Colonic mucosa (tissue), 4 donors: ENCODE measurements at regions not wholly inside any gene's neighbourhood (a gene's known extent, or its start where the extent isn't known, plus 50 kb on each side); places are given as distances from the start of the nearest gene placed in this dataset.

Experiments
- DNase-seq: peaks from one replicate; pipeline ENCODE4 v3.0.0-alpha.2; 2020
- H3K27ac ChIP-seq: fragments of 200-600 bp; one replicate; pipeline ENCODE4 v1.8.0; 2021
- H3K27me3 ChIP-seq: fragments of 200-600 bp; one replicate; pipeline ENCODE4 v1.8.0; 2021
- H3K36me3 ChIP-seq: fragments of 200-600 bp; one replicate; pipeline ENCODE4 v1.8.0; 2021
- H3K4me1 ChIP-seq: fragments of 200-600 bp; one replicate; pipeline ENCODE4 v1.8.0; 2021; ENCODE audit warnings: mild to moderate bottlenecking
- H3K4me3 ChIP-seq: fragments of 200-600 bp; one replicate; pipeline ENCODE4 v1.8.0; 2021
- H3K9ac ChIP-seq, 2 donors: one replicate each; pipeline ENCODE4 v1.7.0; 2013; ENCODE audit warnings: control low read depth in 2 of 2, low read depth in 2 of 2, low read length in 2 of 2
- H3K9me3 ChIP-seq: fragments of 200-600 bp; one replicate; pipeline ENCODE4 v1.8.0; 2021
- intact Hi-C: fragments of 100-400 bp; cut with DNase I; formaldehyde crosslinking; loops from one replicate; pipeline ENCODE4 v1.14.1; 2022
- TF ChIP-seq, protein P1 (sequence below): fragments of 200-600 bp; IDR thresholded peaks from one replicate; pipeline ENCODE4 v1.8.0; 2022; ENCODE audit warnings: antibody characterized with exemption, mild to moderate bottlenecking
- donor health status: healthy.
- donor health status: DM: no; HTN: no; CAD: no.
- donor health status: DM: no; HTN: no; CAD: no.

DNA sequence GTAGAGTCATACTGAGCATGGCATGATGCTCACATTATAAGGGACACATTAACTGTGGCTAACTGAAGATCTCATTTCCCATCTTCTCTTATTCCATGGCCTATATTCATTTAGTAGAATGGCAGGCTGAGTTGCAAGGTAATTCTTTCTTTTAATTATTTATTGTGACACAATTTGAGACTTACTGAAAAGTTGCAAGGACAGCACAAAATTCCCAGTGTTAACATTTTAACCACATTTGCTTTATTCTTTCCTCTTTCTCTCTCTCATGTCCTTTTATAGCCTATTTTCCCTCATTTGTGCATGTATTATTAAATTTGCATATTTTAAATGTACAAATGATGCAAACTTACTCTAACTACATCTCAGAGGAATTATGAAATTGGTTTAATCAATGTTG is 366.1 kb upstream of the RPS23 start:
- no peak overlapping the region for H3K4me3 ChIP-seq
- TF ChIP-seq, protein P1, sequence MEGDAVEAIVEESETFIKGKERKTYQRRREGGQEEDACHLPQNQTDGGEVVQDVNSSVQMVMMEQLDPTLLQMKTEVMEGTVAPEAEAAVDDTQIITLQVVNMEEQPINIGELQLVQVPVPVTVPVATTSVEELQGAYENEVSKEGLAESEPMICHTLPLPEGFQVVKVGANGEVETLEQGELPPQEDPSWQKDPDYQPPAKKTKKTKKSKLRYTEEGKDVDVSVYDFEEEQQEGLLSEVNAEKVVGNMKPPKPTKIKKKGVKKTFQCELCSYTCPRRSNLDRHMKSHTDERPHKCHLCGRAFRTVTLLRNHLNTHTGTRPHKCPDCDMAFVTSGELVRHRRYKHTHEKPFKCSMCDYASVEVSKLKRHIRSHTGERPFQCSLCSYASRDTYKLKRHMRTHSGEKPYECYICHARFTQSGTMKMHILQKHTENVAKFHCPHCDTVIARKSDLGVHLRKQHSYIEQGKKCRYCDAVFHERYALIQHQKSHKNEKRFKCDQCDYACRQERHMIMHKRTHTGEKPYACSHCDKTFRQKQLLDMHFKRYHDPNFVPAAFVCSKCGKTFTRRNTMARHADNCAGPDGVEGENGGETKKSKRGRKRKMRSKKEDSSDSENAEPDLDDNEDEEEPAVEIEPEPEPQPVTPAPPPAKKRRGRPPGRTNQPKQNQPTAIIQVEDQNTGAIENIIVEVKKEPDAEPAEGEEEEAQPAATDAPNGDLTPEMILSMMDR, result no peak
- H3K4me1 ChIP-seq, result peaks cover 4% of the 10 kb centered on the region
- no peaks in the 10 kb centered on the region for H3K36me3 ChIP-seq
- H3K27ac ChIP-seq, result no peak overlapping the region
- DNase-seq, result no peak
- intact Hi-C loops, result loop anchor here (5.0 to 10.0 kb wide), 2 partner anchors 148 to 289 kb away; no protein-coding TSS in a partner anchor
- no peaks in the 10 kb centered on the region for H3K27me3 ChIP-seq
- no peak overlapping the region for H3K9ac ChIP-seq
- no peaks in the 10 kb centered on the region for H3K9me3 ChIP-seq

DNA sequence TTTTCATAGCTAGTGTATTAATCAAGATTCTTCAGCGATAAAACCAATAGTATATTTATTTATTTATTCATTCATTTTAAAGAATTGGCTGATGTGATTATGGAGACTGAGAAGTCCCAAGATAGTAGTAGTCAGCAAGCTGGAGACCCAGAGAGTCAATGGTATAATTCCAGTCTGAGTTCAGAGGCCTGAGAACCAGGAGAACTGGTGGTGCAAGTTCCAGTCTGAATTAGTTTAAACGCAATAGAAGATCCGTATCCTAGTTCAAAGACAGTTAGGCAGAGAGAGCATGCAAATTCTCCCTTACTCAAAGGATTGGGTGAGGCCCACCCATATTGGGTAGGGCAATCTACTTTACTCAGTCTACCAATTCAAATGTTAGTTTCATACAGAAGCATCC is 364.2 kb upstream of the RPS23 start:
- H3K36me3 ChIP-seq, result no peaks in the 10 kb centered on the region
- no peak overlapping the region for H3K4me3 ChIP-seq
- TF ChIP-seq, protein P1, result no peak
- no peaks in the 10 kb centered on the region for H3K9me3 ChIP-seq
- no peaks in the 10 kb centered on the region for H3K27me3 ChIP-seq
- no peak overlapping the region for H3K9ac ChIP-seq
- H3K27ac ChIP-seq, result no peak overlapping the region
- H3K4me1 ChIP-seq, result peaks cover 4% of the 10 kb centered on the region
- DNase-seq, result no peak
- intact Hi-C loops, result loop anchor here (5.0 to 10.0 kb wide), 2 partner anchors 150 to 288 kb away; no protein-coding TSS in a partner anchor

DNA sequence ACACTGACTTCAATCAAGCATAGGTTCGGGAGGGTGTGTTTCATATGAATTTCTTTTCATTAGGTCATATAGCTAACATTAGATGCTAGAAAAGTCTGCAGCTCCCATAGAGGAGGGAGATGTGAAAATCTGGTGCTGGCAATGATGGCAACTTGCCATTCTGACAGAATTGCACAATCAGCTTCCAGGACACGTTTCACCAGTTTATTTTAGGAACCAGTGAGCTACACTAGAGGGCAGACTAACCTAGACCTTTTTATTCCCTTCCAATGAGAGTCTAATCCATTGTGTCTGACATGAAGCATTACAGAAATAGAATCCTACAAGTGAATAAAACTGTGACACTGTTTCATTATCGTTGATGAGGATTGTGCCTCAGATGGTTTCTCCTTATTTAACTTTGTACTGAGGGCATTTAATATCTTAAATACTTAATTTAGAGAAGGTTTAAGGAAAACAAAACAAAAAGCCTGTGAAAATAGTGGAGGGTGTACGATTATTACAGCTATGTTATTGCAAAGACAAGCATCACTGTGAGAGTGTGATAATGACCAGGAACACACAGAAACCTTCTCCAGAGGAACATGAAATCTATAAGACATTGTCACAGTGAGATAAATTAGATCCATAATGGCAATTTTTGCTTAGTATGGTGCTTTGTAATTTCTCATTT is 363.3 kb upstream of the RPS23 start:
- H3K4me1 ChIP-seq, result peaks cover 4% of the 10 kb centered on the region
- no peaks in the 10 kb centered on the region for H3K27me3 ChIP-seq
- no peaks in the 10 kb centered on the region for H3K9me3 ChIP-seq
- no peak overlapping the region for H3K4me3 ChIP-seq
- peak; percentile 84 for DNase-seq
- H3K36me3 ChIP-seq, result no peaks in the 10 kb centered on the region
- H3K9ac ChIP-seq, result peak overlapping the region in 1 of 2 donors; percentile 21
- TF ChIP-seq, protein P1, result peak; percentile 60
- intact Hi-C loops, result loop anchor here (5.0 to 10.0 kb wide), 2 partner anchors 151 to 287 kb away; no protein-coding TSS in a partner anchor
- H3K27ac ChIP-seq, result no peak overlapping the region

DNA sequence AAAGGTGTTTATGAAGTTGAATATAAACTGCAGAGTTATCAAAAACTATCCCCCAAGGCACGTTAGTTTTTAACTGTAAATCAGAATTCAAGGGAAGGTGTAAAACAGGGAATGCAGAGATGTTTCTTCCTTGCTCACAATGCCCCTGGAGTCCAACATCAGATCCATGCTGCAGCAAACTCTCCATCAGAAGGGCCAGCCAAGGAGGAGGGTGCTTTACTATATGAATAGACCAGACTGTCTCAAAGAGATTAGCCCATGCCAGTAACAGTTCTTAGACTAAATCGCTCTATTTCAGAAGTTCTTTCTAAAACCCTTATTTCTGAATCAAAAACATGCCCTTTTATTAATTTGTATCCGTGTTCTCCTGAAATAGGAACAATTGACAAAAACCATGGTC is 362.8 kb upstream of the RPS23 start:
- Histone ChIP-seq H3K36me3 (no peaks in the 10 kb centered on the region), H3K4me1 (peaks cover 4% of the 10 kb centered on the region), H3K27ac (no peak overlapping the region), H3K9me3 (no peaks in the 10 kb centered on the region), H3K27me3 (no peaks in the 10 kb centered on the region), H3K4me3 (no peak overlapping the region), H3K9ac (peak overlapping the region in 1 of 2 donors; percentile 21)
- DNase-seq, result no peak
- intact Hi-C loops, result loop anchor here (5.0 to 10.0 kb wide), 2 partner anchors 151 to 286 kb away; no protein-coding TSS in a partner anchor
- TF ChIP-seq, protein P1, result no peak

DNA sequence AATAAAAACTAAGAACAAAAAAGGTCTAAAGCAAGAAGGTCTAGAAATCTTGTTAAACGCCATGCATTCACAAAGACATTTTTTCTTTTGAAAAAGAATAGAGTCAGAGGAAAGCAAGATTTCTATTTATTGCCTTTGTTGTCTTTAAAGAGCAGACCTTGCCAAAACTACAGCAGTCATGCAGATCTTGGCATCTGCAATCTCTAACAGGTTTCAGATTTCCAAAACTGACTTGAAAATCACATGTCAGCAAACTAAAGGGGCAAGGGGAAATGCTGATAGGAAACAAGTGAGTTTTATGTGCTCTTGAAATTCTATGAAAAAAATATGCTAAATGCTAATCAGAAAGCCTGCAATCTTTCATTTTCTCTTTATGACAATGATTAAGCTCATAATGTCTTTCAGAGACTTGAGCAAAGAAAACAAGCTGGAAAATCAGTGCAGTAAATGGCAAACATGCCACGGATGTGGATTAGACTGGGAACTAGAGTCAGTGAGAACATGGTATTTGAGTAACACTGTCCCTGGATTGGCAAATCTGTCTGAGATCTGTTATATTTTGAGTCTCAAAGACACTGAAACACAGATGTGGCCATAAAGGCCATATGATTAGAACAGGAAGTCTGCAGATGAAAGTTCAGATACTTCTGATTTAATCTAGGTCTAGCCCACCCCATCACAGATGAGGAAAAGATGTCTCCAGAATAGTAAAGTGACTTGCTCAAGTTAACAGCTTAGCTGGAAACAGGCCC is 361.4 kb upstream of the RPS23 start:
- no peaks in the 10 kb centered on the region for H3K27me3 ChIP-seq
- H3K27ac ChIP-seq, result no peak overlapping the region
- intact Hi-C loops, result loop anchor here (5.0 to 10.0 kb wide), 2 partner anchors 153 to 285 kb away; no protein-coding TSS in a partner anchor
- H3K9ac ChIP-seq, result no peak overlapping the region
- DNase-seq, result no peak
- TF ChIP-seq, protein P1, result no peak
- H3K9me3 ChIP-seq, result no peaks in the 10 kb centered on the region
- H3K36me3 ChIP-seq, result no peaks in the 10 kb centered on the region
- H3K4me1 ChIP-seq, result peaks cover 4% of the 10 kb centered on the region
- no peak overlapping the region for H3K4me3 ChIP-seq
